Lower leg skin (tissue), 3 donors: ENCODE measurements at regions not wholly inside any gene's neighbourhood (a gene's known extent, or its start where the extent isn't known, plus 50 kb on each side); places are given as distances from the start of the nearest gene placed in this dataset.

Experiments used
- POLR2A ChIP-seq, 2 donors: fragments of 450-650 bp; IDR thresholded peaks; one replicate each; pipeline ENCODE4 v1.6.1; 2016 to 2017; ENCODE audit warnings: antibody characterized with exemption in 2 of 2, mild to moderate bottlenecking in 1 of 2, moderate library complexity in 1 of 2
- TF ChIP-seq, protein P1 (sequence below), 3 donors: fragments of 450-650 bp; IDR thresholded peaks; one replicate each; pipeline ENCODE4 v1.5.1; 2016; ENCODE audit warnings: antibody characterized with exemption in 3 of 3, mild to moderate bottlenecking in 3 of 3, moderate library complexity in 2 of 3

DNA sequence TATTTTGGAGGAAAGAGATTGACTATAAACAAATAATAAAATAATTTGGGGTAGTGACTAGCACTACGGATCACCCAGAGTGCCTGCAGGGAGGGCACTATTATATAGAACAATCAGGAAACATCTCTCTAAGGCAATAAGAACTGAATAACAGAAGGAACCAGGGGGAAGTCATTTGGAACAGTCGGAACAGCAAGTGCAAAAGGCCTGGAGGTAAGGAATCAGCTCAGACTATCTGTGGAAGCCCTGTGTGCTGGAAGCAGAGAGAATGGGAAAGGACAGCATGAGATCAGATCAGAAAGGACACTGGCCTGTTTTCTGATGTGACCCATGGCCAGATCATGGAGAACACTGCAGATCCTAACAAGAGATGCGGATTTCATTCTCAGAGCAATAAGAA, 357.6 kb downstream of the EFNA5 start:
- TF ChIP-seq, protein P1, sequence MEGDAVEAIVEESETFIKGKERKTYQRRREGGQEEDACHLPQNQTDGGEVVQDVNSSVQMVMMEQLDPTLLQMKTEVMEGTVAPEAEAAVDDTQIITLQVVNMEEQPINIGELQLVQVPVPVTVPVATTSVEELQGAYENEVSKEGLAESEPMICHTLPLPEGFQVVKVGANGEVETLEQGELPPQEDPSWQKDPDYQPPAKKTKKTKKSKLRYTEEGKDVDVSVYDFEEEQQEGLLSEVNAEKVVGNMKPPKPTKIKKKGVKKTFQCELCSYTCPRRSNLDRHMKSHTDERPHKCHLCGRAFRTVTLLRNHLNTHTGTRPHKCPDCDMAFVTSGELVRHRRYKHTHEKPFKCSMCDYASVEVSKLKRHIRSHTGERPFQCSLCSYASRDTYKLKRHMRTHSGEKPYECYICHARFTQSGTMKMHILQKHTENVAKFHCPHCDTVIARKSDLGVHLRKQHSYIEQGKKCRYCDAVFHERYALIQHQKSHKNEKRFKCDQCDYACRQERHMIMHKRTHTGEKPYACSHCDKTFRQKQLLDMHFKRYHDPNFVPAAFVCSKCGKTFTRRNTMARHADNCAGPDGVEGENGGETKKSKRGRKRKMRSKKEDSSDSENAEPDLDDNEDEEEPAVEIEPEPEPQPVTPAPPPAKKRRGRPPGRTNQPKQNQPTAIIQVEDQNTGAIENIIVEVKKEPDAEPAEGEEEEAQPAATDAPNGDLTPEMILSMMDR (IDR thresholded peaks at IDR 0.05), result no peak
- TF ChIP-seq POLR2A (IDR thresholded peaks at IDR 0.05), result no peak
